GM21360 (cell line): ENCODE measurements at regions not wholly inside any gene's neighbourhood (a gene's known extent, or its start where the extent isn't known, plus 50 kb on each side); places are given as distances from the start of the nearest gene placed in this dataset.
"Not testable (repeated sequence)": the region's sequence is repeated elsewhere in the genome, so short reads cannot be mapped to it uniquely, and the experiment has no call there.

Source experiments
- ATAC-seq: cut with Tn5 transposase; IDR thresholded peaks from one replicate; pipeline ENCODE4 v1.9.1; 2021; ENCODE audit warnings: mild to moderate bottlenecking, moderate library complexity; ENCODE audit not compliant: unreplicated experiment

GRCh38 chr1:148361427-148362215, 121.5 kb downstream of the PPIAL4G start:
- ATAC-seq: not testable (repeated sequence)

GRCh38 chr1:148357037-148357436, 126.1 kb downstream of the PPIAL4G start:
- no peak for ATAC-seq

- no peak for ATAC-seq
Observed at GRCh38 chr1:148355976-148356375, 127.1 kb downstream of the PPIAL4G start.

- ATAC-seq: no peak
Observed at GRCh38 chr1:148354913-148355308, 128.2 kb downstream of the PPIAL4G start.

- no peak for ATAC-seq
Observed at GRCh38 chr1:148354284-148354912, 128.7 kb downstream of the PPIAL4G start.

- ATAC-seq: peak; percentile 79
Observed at GRCh38 chr1:148353461-148354283, 129.4 kb downstream of the PPIAL4G start.

GRCh38 chr1:148352470-148353053, 130.5 kb downstream of the PPIAL4G start:
- ATAC-seq: no peak

GRCh38 chr1:148347781-148348180, 135.3 kb downstream of the PPIAL4G start:
- no peak for ATAC-seq

GRCh38 chr1:148345659-148346151, 137.4 kb downstream of the PPIAL4G start:
- ATAC-seq: not testable (repeated sequence)

- not testable (repeated sequence) for ATAC-seq
Observed at GRCh38 chr1:148344651-148345050, 138.5 kb downstream of the PPIAL4G start.

- not testable (repeated sequence) for ATAC-seq
Observed at GRCh38 chr1:148341729-148342128, 141.4 kb downstream of the PPIAL4G start.

- ATAC-seq: not testable (repeated sequence)
Observed at GRCh38 chr1:148336121-148336918, 146.8 kb downstream of the PPIAL4G start.

- peak; percentile 63 for ATAC-seq
Observed at GRCh38 chr1:148334339-148335130, 148.6 kb downstream of the PPIAL4G start.

GRCh38 chr1:148333875-148334338, 149.2 kb downstream of the PPIAL4G start:
- no peak for ATAC-seq

- ATAC-seq: no peak
Observed at GRCh38 chr1:148328884-148329283, 154.2 kb downstream of the PPIAL4G start.

- ATAC-seq: not testable (repeated sequence)
Observed at GRCh38 chr1:148325031-148325430, 158.1 kb downstream of the PPIAL4G start.

- ATAC-seq: not testable (repeated sequence)
Observed at GRCh38 chr1:148324465-148324864, 158.6 kb downstream of the PPIAL4G start.

- ATAC-seq: not testable (repeated sequence)
Observed at GRCh38 chr1:148320079-148320478, 163.0 kb downstream of the PPIAL4G start.

- ATAC-seq: no peak
Observed at GRCh38 chr1:148318904-148319242, 164.2 kb downstream of the PPIAL4G start.
